Naive thymus-derived CD4-positive, alpha-beta T cell (primary cell): ENCODE measurements at regions not wholly inside any gene's neighbourhood (a gene's known extent, or its start where the extent isn't known, plus 50 kb on each side); places are given as distances from the start of the nearest gene placed in this dataset.

ENCODE experiments used
- ATAC-seq: fragments of 150-1000 bp; cut with Tn5 transposase; 2 replicates; pipeline ENCODE4 v1.10.0; 2021; ENCODE audit warnings: mild to moderate bottlenecking, moderate library complexity
- CTCF ChIA-PET: fragments of 350-600 bp; sonication (Branson Sonifier 250); formaldehyde crosslinking; loops from one replicate; lab custom pipeline; 2021; ENCODE audit warnings: antibody characterized with exemption; lab: Charles Lee
- POLR2A ChIA-PET: fragments of 350-600 bp; sonication (Branson Sonifier 250); formaldehyde crosslinking; loops from one replicate; lab custom pipeline; 2021; ENCODE audit warnings: antibody characterized with exemption, inconsistent platforms; lab: Charles Lee
- DNase-seq, 9 donors: peaks; one replicate each; pipeline versions ENCODE4 v3.0.0 to v3.0.0-alpha.2; 2020 to 2022; ENCODE audit warnings: mixed read lengths in 1 of 9
- H3K27ac ChIP-seq: one replicate; pipeline ENCODE4 v1.7.0; 2013; ENCODE audit warnings: mild to moderate bottlenecking, low read depth, low read length, moderate library complexity
- H3K27me3 ChIP-seq, 2 donors: one replicate each; pipeline ENCODE4 v1.7.0; 2013; ENCODE audit warnings: low read length in 2 of 2, mild to moderate bottlenecking in 2 of 2, moderate library complexity in 2 of 2; ENCODE audit not compliant: control insufficient read depth in 2 of 2, insufficient read depth in 2 of 2
- H3K36me3 ChIP-seq, 3 experiments: 1 replicate in 2 of 3; 2 replicates in 1 of 3; pipeline ENCODE4 v1.7.0; 2013; ENCODE audit warnings: low read length in 3 of 3, mild to moderate bottlenecking in 3 of 3, moderate library complexity in 1 of 3; ENCODE audit not compliant: insufficient read depth in 3 of 3, control insufficient read depth in 2 of 3
- H3K4me1 ChIP-seq, 2 donors: one replicate each; pipeline ENCODE4 v1.7.0; 2013; ENCODE audit warnings: low read length in 2 of 2, mild to moderate bottlenecking in 2 of 2, moderate library complexity in 1 of 2; ENCODE audit not compliant: control insufficient read depth in 2 of 2, insufficient read depth in 2 of 2
- H3K4me3 ChIP-seq: 2 replicates; pipeline ENCODE4 v1.7.0; 2013; ENCODE audit warnings: mild to moderate bottlenecking, low read length
- H3K9me3 ChIP-seq, 3 experiments: 1 replicate in 2 of 3; 2 replicates in 1 of 3; pipeline ENCODE4 v1.7.0; 2013; ENCODE audit warnings: low read length in 3 of 3; ENCODE audit not compliant: control insufficient read depth in 2 of 3
- H3K27ac Mint-ChIP-seq, 9 donors: one replicate each; pipeline ENCODE4 v1.8.0; 2020 to 2022; ENCODE audit warnings: mixed read lengths in 9 of 9, mild to moderate bottlenecking in 8 of 9, moderate library complexity in 5 of 9, inconsistent platforms in 2 of 9
- H3K27me3 Mint-ChIP-seq, 5 donors: one replicate each; pipeline ENCODE4 v1.8.0; 2021 to 2022; ENCODE audit warnings: mixed read lengths in 5 of 5, mild to moderate bottlenecking in 1 of 5
- H3K36me3 Mint-ChIP-seq, 5 donors: one replicate each; pipeline ENCODE4 v1.8.0; 2020 to 2022; ENCODE audit warnings: mixed read lengths in 5 of 5, mild to moderate bottlenecking in 3 of 5, inconsistent platforms in 1 of 5
- H3K4me1 Mint-ChIP-seq, 7 donors: one replicate each; pipeline ENCODE4 v1.8.0; 2020 to 2022; ENCODE audit warnings: mixed read lengths in 7 of 7, mild to moderate bottlenecking in 3 of 7, inconsistent platforms in 1 of 7
- H3K4me3 Mint-ChIP-seq, 10 donors: one replicate each; pipeline ENCODE4 v1.8.0; 2020 to 2022; ENCODE audit warnings: mild to moderate bottlenecking in 10 of 10, mixed read lengths in 10 of 10, moderate library complexity in 6 of 10, inconsistent platforms in 2 of 10
- H3K9me3 Mint-ChIP-seq, 11 donors: one replicate each; pipeline ENCODE4 v1.8.0; 2020 to 2022; ENCODE audit warnings: mixed read lengths in 11 of 11, mild to moderate bottlenecking in 4 of 11, inconsistent platforms in 1 of 11, moderate library complexity in 1 of 11
- intact Hi-C, 2 donors: fragments of 100-400 bp; cut with micrococcal nuclease; formaldehyde crosslinking; loops; one replicate each; pipeline ENCODE4 v1.15.1; 2023

GRCh38 chr2:380772-381171 is 92.9 kb upstream of the ALKAL2 start:
- intact Hi-C loops = no loop called here
- no peak overlapping the region for H3K27ac ChIP-seq
- DNase-seq (no peak), ATAC-seq (no peak)
- H3K36me3 Mint-ChIP-seq = peaks cover 0 to 12% (median 0%) of the 10 kb centered on the region in 5 donors
- peaks cover 12 to 26% (median 17%) of the 10 kb centered on the region in 5 donors for H3K27me3 Mint-ChIP-seq
- H3K36me3 ChIP-seq = no peaks in the 10 kb centered on the region
- peaks cover 0 to 16% (median 11%) of the 10 kb centered on the region in 11 donors for H3K9me3 Mint-ChIP-seq
- H3K27ac Mint-ChIP-seq = no peak overlapping the region
- H3K4me3 Mint-ChIP-seq = no peak overlapping the region
- no peak overlapping the region for H3K4me3 ChIP-seq
- H3K27me3 ChIP-seq = no peaks in the 10 kb centered on the region
- no peaks in the 10 kb centered on the region for H3K4me1 ChIP-seq
- ChIA-PET POLR2A (no interaction called here), CTCF (no interaction called here)
- H3K9me3 ChIP-seq = no peaks in the 10 kb centered on the region
- no peaks in the 10 kb centered on the region for H3K4me1 Mint-ChIP-seq

GRCh38 chr2:380221-380620 is 92.3 kb upstream of the ALKAL2 start:
- Mint-ChIP-seq H3K4me3 (no peak overlapping the region), H3K27me3 (peaks cover 12 to 27% (median 17%) of the 10 kb centered on the region in 5 donors), H3K36me3 (peaks cover 0 to 12% (median 0%) of the 10 kb centered on the region in 5 donors), H3K9me3 (peaks cover 0 to 16% (median 11%) of the 10 kb centered on the region in 11 donors), H3K4me1 (no peaks in the 10 kb centered on the region), H3K27ac (no peak overlapping the region)
- ATAC-seq (no peak), DNase-seq (no peak)
- H3K36me3 ChIP-seq = no peaks in the 10 kb centered on the region
- CTCF ChIA-PET = no interaction called here
- no peaks in the 10 kb centered on the region for H3K27me3 ChIP-seq
- H3K4me3 ChIP-seq = no peak overlapping the region
- H3K27ac ChIP-seq = no peak overlapping the region
- intact Hi-C loops = no loop called here
- POLR2A ChIA-PET = no interaction called here
- no peaks in the 10 kb centered on the region for H3K9me3 ChIP-seq
- H3K4me1 ChIP-seq = no peaks in the 10 kb centered on the region

GRCh38 chr2:379778-380177 is 91.9 kb upstream of the ALKAL2 start:
- no peaks in the 10 kb centered on the region for H3K27me3 ChIP-seq
- intact Hi-C loops = no loop called here

GRCh38 chr2:378364-378763 is 90.5 kb upstream of the ALKAL2 start:
- no peaks in the 10 kb centered on the region for H3K9me3 ChIP-seq
- Mint-ChIP-seq H3K9me3 (peaks cover 0 to 16% (median 11%) of the 10 kb centered on the region in 11 donors), H3K27ac (no peak overlapping the region), H3K36me3 (peaks cover 0 to 12% (median 4%) of the 10 kb centered on the region in 5 donors), H3K4me1 (no peaks in the 10 kb centered on the region), H3K27me3 (peaks cover 12 to 35% (median 18%) of the 10 kb centered on the region in 5 donors), H3K4me3 (no peak overlapping the region)
- no peak overlapping the region for H3K4me3 ChIP-seq
- no peak overlapping the region for H3K27ac ChIP-seq
- ATAC-seq (no peak), DNase-seq (no peak)
- no peaks in the 10 kb centered on the region for H3K4me1 ChIP-seq
- POLR2A ChIA-PET = no interaction called here
- no peaks in the 10 kb centered on the region for H3K36me3 ChIP-seq
- H3K27me3 ChIP-seq = no peaks in the 10 kb centered on the region
- intact Hi-C loops = no loop called here
- CTCF ChIA-PET = no interaction called here

More at GRCh38 chr2:379778-380177, 91.9 kb upstream of the ALKAL2 start:
- ChIA-PET POLR2A (no interaction called here), CTCF (no interaction called here)
- Histone ChIP-seq H3K27ac (no peak overlapping the region), H3K4me1 (no peaks in the 10 kb centered on the region), H3K36me3 (no peaks in the 10 kb centered on the region), H3K4me3 (no peak overlapping the region), H3K9me3 (no peaks in the 10 kb centered on the region)
- Mint-ChIP-seq H3K4me1 (no peaks in the 10 kb centered on the region), H3K27ac (no peak overlapping the region), H3K4me3 (no peak overlapping the region), H3K9me3 (peaks cover 0 to 16% (median 11%) of the 10 kb centered on the region in 11 donors), H3K36me3 (peaks cover 0 to 12% (median under 1%) of the 10 kb centered on the region in 5 donors), H3K27me3 (peaks cover 12 to 31% (median 17%) of the 10 kb centered on the region in 5 donors)
- no peak for ATAC-seq
- DNase-seq = no peak

- ATAC-seq (no peak), DNase-seq (no peak)
- Histone ChIP-seq H3K4me1 (no peaks in the 10 kb centered on the region), H3K27me3 (no peaks in the 10 kb centered on the region), H3K27ac (no peak overlapping the region), H3K4me3 (no peak overlapping the region), H3K36me3 (no peaks in the 10 kb centered on the region), H3K9me3 (no peaks in the 10 kb centered on the region)
- Mint-ChIP-seq H3K27ac (no peak overlapping the region), H3K36me3 (peaks cover 0 to 16% (median 4%) of the 10 kb centered on the region in 5 donors), H3K9me3 (peaks cover 0 to 16% (median 11%) of the 10 kb centered on the region in 11 donors), H3K4me3 (no peak overlapping the region), H3K27me3 (peaks cover 12 to 41% (median 26%) of the 10 kb centered on the region in 5 donors), H3K4me1 (no peaks in the 10 kb centered on the region)
- ChIA-PET POLR2A (no interaction called here), CTCF (no interaction called here)
- intact Hi-C loops = no loop called here
Measured at GRCh38 chr2:377414-377813, 89.5 kb upstream of the ALKAL2 start.

GRCh38 chr2:375956-376307 is 88.0 kb upstream of the ALKAL2 start:
- Mint-ChIP-seq H3K27me3 (peaks cover 15 to 52% (median 38%) of the 10 kb centered on the region in 5 donors), H3K36me3 (peaks cover 0 to 16% (median 4%) of the 10 kb centered on the region in 5 donors), H3K4me1 (no peaks in the 10 kb centered on the region), H3K27ac (no peak overlapping the region), H3K4me3 (no peak overlapping the region), H3K9me3 (peaks cover 0 to 29% (median 15%) of the 10 kb centered on the region in 11 donors)
- Histone ChIP-seq H3K9me3 (peaks cover 0 to under 1% (median 0%) of the 10 kb centered on the region in 3 experiments), H3K36me3 (no peaks in the 10 kb centered on the region), H3K4me1 (no peaks in the 10 kb centered on the region), H3K27ac (no peak overlapping the region), H3K4me3 (no peak overlapping the region), H3K27me3 (no peaks in the 10 kb centered on the region)
- intact Hi-C loops = no loop called here
- ChIA-PET CTCF (no interaction called here), POLR2A (no interaction called here)
- ATAC-seq = no peak
- no peak for DNase-seq

GRCh38 chr2:375270-375955 is 87.5 kb upstream of the ALKAL2 start:
- H3K9me3 Mint-ChIP-seq = peaks cover 0 to 31% (median 20%) of the 10 kb centered on the region in 11 donors
- Histone ChIP-seq H3K9me3 (peaks cover 0 to 2% (median 0%) of the 10 kb centered on the region in 3 experiments), H3K4me3 (no peak overlapping the region), H3K4me1 (no peaks in the 10 kb centered on the region), H3K36me3 (no peaks in the 10 kb centered on the region), H3K27ac (no peak overlapping the region), H3K27me3 (no peaks in the 10 kb centered on the region)
- ChIA-PET CTCF (no interaction called here), POLR2A (no interaction called here)
- peaks cover 15 to 52% (median 39%) of the 10 kb centered on the region in 5 donors for H3K27me3 Mint-ChIP-seq
- intact Hi-C loops = no loop called here
- DNase-seq (no peak), ATAC-seq (no peak)
- no peak overlapping the region for H3K27ac Mint-ChIP-seq
- peaks cover 0 to 16% (median 4%) of the 10 kb centered on the region in 5 donors for H3K36me3 Mint-ChIP-seq
- H3K4me1 Mint-ChIP-seq = no peaks in the 10 kb centered on the region
- H3K4me3 Mint-ChIP-seq = no peak overlapping the region
